NCI-H748 (cell line): ENCODE measurements at regions not wholly inside any gene's neighbourhood (a gene's known extent, or its start where the extent isn't known, plus 50 kb on each side); places are given as distances from the start of the nearest gene placed in this dataset.
A peak's percentile ranks its signal among the peaks of the same experiment; 100 is the strongest.

Experiments used
- DNase-seq: peaks from one replicate; lab custom pipeline; 2025; ENCODE audit not compliant: unreplicated experiment; lab: John Stamatoyannopoulos, UW

DNA sequence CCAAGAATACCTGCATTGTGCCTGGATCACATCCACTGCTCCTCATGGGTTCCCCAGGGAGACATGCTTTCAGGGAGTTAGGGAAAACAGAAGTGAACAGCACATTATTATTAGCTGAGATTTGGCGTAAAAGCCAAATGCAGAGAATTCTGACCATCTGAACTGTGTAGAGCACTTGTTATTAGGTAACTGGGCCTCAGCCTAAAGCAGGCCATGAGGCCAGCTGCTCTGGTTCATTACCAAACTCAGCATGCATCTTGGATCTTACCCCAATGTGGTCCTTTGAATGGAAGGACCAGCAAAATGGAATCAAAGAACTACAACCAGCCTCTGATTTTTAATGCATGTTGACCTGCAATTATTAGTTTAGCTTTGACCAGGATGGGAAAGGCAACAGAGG is 322.3 kb downstream of the KCNS3 start:
- no peak for DNase-seq

DNA sequence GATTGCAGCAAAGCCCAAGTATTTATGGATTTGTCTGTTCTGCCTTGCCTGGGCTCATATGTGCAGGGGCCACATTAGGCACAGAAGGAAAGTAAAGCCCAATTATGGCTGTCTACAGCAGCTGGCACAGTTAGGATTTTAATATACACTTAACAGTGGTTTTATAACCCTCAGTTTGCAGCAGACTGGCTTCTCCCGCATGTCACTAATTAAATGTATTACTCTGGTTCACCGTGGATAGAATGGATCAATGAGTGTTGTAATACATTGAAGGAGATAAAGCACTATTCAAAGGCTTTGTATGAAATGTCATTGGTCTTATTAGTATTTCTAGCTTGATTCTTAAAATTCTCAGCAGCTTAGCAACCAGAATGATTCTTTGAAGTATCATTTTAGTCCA is 320.2 kb downstream of the KCNS3 start:
- no peak for DNase-seq

DNA sequence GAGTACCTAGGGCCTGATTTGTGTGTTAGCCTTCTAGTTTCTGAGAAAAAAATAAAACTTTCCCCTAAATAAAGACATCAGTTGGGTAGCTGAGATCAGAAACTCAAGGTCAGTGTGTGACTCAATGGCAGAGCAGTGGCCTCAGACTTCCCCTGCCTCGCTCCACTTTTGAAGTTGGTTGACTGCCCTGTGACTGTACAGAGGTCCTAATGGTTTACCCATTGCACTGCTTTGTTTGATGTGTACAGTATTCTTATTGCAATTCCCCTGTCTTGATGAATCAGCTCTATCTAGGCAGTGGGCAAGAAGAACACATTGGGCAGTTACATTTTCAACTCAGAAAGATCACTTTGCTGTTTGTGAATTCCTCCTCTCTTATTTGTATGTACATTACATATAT is 315.7 kb downstream of the KCNS3 start:
- no peak for DNase-seq

DNA sequence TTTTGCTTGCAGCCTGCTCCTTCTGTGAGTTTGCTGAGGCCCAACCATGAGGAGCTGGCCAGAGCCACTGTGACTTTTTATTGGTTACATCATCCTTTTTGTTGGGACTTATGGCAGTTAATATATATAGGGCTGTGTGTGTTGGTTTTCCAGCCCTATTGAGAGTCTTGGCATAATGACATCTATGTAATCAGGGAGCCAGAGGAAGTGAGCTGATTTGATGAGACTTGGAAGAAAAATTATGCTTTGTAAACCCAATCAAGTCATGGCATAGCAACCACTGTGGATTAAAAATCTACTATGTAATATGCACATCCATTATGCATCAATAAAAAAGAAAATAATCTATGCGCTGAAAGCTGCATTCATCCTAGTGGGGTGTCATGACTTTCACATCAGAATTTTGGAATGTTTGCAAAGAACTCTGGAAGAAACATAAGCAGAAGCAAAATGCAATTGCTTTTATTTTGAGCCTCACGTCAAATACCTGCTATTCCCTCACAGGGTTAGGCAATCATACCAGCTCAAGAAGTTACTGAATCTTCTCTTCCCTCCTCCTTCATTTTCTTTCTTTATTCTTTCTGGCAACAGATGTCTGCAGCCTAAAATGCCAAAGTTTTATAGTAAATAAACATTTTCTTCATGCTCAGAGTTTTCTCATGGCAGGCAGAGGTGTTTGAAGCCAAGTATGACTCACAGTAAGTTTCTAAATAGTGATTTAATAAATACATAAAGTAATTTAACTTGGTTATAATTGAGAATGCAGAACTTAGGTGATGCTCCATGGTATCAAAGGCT is 308.5 kb downstream of the KCNS3 start:
- DNase-seq = no peak

DNA sequence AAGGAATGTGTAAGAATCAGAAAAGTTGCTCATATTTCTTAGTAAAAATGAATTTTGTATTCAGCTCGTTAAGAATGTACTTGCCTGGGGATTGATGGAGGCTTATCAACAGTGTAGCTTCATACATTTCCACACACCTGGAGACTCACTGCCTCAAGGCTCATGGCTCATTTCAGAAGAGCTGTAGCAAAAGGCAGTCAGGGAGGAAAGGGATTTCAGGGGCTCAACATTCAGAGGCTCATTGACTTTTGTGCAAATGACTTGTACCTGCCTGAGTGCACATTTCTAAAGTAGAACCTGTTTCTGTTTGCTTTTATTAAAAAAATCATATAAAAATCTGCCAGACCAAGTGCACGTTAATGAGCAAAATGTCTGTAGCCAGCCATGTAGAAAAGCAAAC is 304.4 kb downstream of the KCNS3 start:
- DNase-seq = no peak

DNA sequence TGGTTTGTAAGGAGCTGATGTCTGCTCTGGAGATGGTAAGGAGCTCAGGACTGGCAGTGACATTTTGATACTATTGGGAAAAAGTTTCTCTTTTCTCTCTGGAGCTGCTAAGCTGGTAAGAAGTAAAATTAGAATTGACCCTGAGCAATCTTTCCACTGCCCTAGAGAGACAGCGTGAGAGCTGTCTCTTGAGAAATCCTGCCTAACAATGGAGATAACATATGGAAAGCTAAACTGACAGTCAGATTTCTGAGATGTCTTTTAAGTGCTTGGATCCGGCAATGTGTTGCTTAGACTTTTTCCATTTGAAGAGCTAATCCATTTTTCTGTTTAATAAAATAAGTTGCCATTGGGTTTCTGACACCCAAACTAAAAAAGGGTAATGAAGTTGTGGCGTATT is 302.4 kb downstream of the KCNS3 start:
- no peak for DNase-seq

DNA sequence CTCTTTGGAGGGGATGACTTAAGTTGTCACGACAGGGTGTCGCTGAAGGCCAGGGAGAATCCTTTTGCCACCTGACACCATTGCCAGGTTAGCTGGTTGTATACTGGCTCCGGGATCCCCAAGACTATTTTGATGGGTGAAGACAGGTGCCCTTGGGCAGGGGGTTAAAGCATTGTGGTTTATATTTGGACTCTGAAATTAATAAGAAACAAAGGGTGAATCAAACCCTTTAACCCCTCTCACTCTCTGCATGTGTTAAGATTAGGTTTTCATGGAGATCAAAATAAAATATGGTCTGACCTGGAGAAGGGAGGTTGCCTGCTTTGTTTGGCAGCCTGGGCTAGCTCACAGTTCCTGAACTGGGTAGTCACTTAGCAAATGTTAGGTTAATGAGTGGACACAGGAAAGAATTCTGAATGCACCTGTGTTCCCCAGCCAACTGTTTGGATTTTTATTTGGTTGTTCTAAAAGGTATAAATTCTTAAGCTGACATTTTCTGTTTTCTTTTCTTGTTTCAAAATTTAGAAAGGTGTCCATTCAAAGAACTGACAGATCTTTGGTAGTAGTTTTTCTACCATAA is 301.7 kb downstream of the KCNS3 start:
- DNase-seq = no peak

DNA sequence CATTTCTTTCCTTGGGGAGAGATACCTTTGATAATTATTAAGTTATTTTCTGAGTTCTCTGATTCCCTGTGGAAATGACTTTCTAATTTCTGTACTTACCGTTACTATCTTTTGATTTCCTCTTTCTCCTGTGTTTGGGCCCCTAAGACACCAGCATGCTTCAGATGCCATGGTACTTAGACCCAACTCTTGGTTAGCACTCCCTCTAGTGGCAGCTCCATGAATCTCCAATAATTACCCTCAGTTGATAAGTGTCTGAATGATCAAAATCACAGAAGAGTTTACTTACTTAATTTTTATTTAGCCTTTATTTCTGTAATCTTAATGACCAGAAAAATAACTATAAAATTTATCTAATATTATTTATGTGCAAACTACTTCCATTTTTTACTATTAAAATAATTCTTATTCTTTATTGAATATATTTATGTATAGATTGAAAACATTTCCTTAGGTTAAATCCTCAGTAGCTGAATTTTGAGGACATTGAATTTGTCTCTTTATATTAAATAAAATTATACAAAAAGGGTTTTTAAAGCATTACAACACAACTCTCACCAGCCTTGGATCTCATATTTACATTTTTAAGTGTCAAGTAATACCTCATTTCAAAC is 300.4 kb downstream of the KCNS3 start:
- peak; percentile 39 for DNase-seq

DNA sequence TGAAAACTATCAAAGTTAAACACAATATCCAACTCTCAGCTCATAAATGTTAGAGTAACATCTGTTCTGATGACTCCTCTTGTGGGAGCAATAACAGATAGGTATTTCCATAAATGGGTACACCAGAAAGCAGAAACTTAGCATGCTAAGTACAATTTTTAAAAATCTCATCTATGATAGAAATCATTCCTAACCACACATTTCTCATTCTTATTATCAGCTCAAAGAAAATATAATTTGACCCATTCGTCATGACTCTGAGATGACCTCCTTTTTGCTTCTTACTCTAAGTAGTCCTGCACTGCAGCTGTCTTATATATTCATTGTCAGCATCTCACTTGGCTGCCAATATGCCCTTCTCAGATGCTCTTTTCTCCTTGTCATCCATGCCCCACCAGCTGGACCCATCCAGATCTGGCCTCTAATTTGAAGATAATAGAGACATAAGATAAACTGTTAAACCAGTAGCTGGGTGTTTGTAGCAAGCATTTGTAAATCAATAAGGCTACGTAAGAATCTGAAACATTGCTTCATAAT is 298.3 kb downstream of the KCNS3 start:
- DNase-seq = no peak

DNA sequence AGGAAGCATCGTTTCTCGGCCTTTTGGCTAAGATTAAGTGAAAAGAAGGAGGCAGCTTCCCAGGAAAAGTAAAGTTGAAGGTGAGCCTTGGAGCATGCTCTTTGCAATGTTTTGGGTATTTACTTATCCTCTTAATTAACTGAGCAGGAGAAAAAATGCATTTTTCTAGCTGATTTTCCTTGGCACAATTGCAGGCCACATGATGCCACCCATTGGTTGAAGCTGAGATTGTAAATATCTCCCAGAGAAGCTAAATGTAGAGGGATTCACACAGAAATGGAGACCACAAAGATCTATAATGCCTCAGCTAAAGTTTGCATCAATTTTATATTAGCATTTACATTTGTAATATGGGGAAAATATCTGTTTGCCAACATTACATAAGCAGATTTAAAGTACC is 294.1 kb downstream of the KCNS3 start:
- no peak for DNase-seq

DNA sequence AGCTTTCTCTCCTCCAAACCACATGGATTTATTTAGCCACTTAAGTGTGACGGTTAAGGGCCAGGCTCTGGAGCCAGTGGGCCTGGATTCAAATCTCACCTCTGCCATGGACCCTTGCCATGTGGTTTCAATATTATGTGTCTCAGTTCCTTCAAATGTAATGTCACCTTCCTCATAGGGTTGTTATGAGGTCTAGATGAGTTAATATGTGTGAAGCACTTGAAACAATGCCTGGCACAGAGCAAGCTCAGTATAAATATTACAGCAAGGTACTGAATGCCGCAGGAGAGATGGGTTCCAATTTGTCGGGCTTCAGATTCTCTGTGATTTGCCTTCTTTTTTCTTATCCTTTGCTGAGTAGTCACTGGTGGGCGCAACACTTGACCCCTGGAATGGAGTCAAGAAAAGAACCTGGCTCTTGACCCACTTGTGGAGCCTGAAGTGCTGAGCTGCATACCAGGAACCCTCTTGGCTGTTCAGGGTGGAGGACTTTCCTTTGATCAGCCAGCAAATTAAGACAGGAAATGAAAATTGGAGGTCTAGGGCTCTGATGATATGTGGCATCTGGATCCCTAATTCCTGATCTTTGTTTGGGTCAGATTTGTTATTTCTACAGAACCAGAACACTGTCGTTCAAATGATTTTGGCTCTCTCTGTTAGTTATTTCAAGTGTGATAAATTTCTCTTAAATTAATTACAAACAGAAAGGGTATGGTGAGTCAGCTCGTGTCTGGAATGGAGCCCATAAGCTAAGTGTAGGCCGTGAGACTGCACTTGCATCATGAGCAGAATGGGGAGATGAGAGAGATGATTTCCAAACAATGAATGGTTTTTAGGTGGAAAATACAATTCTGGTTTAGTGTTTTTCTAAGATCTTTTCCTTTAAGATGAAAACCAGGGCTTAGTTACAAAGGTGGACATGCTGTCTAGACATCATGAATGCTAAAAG is 293.0 kb downstream of the KCNS3 start:
- DNase-seq = no peak

DNA sequence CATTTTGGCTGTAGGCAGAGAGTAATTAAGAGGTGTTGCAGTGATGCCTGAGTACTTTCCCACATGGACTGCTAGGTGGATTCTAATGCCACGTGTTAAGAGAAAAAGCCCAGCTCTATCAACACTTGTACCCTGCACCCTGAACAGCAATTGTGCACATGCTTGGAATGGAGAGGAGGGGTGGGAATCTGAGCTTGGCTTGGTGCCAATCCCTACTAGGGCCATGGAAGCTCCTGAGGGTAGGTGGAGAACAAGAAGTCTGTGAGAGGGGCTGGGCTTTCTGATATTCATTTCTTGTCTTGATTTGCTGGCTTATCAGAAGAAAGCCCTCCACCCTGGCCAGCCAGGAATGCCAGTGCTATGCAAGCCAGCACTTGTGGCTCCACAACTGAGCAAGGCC is 292.2 kb downstream of the KCNS3 start:
- peak; percentile 9 for DNase-seq

DNA sequence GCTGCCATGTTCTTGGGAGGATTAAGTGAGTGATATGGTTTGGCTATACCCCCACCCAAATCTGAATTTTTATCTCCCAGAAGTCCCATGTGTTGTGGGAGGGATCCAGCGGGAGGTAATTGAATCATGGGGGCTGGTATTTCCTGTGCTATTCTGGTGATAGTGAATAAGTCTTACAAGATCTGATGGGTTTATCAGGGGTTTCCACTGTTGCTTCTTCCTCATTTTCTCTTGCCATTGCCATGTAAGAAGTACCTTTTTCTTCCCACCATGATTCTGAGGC is 291.4 kb downstream of the KCNS3 start:
- DNase-seq = no peak

DNA sequence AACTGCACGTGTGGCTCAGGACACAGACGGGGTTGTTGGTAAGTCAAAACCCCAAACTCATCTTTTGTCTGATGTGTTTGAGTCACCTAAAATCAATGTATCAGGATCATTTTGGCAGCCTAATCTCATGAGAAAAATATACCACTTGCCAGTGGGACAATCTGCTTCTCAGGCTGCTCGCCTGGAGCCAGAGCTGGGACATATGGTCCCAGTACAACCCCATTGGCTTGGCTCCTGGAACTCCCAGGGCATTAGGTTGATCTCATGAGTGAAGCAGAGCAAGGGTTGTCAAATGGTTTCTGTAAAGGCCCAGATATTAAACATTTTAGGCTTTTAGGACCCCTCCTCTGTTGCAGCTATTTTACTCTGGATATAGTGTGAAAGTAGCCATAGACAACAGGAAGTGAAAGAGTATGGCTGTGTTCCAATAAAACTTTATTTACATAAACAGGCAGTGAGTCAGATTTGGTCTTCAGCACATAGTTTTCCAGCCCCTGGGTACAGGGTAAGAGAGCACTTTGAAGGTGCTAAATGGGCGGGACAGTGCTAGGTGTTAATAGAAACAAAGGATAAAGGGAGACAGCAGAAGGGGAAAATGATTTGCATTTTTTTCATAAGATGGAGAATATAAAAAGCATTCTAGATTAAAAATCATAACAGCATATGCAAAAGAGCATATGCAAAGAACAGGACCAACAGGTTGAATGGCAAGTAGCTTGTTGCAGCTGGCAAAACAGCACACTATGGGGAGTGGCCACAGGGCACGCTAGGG is 290.8 kb downstream of the KCNS3 start:
- DNase-seq = no peak

DNA sequence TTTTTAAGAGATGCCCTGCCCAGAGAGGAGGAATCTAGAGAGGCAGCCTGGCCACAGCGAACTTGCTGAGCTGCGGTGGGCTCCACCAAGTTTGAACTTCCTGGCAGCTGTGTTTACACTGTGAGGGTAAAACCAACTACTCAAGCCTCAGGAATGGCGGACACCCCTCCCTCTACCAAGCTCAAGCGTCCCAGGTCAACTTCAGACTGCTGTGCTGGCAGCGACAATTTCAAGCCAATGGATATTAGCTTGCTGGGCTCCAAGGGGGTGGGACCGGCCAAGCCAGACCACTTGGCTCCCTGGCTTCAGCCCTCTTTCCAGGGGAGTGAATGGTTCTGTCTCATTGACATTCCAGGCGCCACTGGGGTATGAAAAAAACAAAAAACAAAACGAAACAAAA is 289.4 kb downstream of the KCNS3 start:
- peak; percentile 26 for DNase-seq

DNA sequence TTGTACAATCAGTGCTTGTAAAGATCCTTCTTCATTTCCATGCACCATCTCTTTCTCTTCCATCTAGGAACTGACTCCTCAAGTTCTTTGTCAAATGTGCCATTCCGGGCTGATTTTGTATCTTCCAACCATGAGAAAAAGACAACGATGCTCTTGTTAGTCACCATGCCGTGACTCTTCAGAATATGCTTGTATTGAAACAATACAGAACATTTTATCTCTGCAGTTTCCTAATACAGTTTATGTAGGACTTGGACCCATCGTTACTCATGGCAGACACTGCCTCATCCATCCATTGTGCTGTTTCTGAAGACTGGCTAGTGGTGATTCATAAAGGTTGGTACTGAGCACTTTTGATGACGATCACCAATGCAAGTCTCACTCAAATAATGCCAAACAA is 283.2 kb downstream of the KCNS3 start:
- no peak for DNase-seq

DNA sequence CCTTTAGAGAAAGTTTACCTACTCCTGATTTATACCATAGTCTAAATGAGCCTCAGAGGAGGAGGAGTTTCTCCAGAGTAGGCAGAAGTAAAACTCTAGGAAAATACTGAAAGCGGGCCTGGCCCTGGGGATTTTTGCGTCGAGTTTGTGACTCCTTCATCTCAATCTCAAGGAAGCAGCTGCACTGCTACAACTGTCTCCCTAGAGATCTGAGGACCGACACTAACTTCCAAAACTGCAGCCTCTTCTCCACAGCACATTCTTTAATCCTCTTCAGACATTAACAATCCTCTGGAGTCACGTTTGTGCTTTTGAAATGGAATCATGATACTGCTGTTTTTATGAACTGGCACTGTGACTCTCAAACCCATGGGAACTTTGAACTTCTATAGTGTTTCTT is 281.4 kb downstream of the KCNS3 start:
- DNase-seq = no peak

DNA sequence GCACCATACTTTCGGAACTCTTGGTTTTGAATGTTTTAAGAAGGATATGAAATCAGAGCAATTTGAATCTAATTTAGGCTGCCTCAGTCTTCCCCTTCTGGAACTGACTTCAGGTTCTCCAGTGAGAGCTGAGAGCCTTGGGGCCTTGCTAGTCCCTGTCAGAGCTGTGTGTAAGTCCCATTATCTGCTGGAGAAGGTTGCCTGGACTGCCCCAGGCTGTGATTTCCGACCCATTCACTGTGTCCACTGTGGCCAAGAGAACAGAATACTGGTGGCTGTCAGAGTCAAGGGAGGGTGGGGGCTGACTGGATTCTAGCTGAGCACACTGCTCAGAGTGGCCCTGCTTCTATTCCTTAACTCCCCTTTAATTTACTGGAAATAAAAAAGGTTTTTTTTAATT is 278.0 kb downstream of the KCNS3 start:
- no peak for DNase-seq

DNA sequence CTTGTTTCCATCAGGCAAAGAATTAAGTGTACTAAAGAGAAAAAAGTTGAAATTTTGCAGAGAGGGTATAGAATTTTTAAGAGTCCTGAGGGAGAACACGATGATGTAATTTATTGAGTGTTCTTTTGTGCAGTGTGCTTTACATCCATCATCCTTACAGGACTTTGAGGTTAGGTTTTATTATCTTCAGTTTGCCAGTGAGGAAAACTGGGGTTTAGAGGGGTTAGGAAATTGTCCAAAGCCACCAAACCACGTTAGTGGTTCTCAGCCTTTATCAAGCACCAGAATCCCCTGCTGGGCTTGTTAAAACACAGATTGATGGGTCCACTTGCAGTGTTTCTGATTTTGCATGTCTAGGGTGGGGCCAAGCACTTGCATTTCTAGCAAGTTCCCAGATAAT is 277.5 kb downstream of the KCNS3 start:
- DNase-seq = no peak

DNA sequence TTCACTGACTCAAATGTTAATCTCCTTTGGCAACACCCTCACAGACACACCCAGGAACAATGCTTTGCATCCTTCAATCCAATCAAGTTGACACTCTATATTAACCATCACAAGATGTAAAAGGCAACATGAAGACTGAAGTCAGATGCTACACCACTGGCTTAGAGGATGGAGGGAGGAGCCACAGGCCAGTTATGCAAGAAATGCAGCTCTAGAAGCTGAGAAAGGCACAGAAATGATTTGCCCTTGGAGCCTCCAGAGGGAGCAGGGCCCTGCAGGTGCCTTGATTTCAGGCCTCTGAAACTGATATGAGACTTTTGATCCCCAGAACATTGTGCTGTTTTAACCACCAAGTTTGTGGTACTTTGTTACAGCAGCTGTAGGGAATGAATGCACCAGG is 276.3 kb downstream of the KCNS3 start:
- DNase-seq = no peak

DNA sequence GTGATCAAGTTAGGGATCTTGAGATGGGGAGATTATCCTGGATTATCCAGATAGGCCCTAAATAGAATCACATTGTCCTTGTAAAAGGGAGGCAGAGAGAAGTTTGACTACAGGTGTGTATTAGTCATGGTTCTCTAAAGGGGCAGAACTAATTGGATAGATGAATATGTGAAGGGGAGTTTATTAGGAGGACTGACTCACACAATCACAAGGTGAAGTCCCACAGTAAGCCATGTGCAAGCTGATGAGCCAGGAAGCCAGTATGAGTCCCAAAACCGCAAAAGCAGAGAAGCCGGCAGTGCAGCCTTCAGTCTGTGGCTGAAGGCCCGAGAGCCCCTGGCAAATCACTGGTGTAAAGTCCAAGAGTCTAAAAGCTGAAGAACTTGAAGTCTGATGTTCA is 275.8 kb downstream of the KCNS3 start:
- no peak for DNase-seq
